Right kidney (tissue), 1 donor: ENCODE measurements at regions not wholly inside any gene's neighbourhood (a gene's known extent, or its start where the extent isn't known, plus 50 kb on each side); places are given as distances from the start of the nearest gene placed in this dataset.

Experiments
- DNase-seq: peaks from one replicate; pipeline ENCODE4 v3.0.0-alpha.2; 2016

DNA sequence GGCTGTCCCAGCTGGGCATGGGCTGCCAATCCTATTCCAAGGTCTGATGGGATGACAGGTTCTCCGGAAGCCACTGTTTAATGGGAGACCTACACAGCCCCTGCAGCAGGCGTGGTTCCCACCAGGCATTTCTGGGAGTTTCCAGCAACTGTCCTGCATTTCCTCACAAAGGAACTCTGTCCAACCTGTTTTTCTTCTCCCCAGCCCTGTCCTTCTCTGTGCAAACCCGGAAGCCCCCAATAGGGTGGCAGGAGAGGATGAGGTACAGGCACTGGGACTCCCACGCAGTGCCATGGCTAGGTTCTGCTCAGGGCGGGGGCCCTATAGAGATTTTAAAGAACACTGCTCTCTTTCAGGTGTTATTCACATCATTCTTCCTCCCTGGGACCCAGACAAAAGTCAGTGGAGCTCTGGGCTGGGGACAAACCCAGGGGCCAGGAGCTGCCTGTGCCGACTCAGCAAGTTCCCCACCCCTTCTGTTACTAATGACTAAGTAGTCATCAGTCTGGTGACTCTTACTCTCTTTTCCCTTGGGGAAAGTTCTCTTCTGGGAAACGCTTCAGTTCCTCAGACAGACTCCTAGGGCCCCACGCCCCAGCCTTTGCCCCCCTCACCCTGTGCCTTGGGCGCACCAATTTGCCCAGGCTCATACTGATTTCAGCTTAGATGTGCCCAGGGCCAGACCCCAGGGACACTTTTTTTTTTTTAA is 97.7 kb downstream of the CD47 start:
- DNase-seq = no peak

DNA sequence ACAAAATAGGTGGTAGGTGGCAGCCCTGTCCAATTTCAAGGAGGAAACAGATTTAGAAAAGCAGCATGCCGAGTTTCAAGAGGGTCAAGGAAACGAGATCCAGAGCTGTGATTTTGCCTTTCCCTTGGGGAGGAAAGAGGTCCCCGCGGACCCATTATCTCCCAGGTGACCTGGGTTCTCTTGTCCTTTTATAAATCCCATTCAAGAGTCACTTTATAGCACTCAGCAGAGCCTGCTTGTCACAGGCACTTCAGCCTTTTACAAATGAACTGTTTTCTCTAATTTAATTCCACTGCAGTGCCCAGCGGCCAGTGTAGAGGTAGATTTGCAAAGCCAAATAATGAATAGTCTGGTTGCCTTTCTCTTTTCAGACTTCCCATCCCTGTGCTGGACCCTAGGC is 99.9 kb downstream of the CD47 start:
- no peak for DNase-seq

DNA sequence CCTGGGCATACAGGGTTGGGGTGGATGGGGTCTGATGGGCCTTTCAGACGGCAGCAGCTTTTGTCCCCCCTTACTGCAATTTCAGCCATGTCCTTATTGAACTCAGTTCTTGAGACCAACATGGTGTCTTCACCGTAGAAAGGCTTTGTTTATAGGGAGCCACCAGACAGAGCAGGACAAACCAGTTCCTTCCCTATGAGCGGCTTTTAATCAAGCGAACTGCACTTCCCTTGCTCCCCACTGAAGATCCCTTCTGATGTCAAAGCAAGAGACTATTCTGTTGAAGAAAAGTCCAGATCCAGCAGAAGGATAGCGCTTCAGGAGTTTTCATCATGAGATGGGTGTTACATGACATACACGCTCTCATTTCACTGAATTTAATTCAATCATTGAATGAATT is 100.4 kb downstream of the CD47 start:
- DNase-seq = no peak

DNA sequence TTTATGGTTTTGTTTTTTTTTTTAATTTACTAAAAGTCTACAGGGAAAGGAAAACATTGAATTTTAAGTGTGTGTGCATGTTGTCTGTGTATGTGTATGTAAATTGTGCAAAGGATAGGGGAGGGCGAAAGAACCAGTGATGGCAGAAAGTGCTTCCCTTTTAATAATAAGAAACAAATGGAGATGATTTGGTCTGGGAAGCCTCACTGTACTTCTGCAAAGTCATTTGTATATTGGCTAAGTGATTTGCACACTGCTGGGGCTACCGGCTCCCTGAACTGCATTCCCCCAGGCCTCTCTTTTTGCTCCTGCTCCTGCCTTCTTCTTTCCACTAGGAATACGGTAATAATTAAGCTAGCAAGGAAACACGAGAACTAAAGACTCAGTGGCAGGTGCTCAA is 101.2 kb downstream of the CD47 start:
- DNase-seq = no peak

DNA sequence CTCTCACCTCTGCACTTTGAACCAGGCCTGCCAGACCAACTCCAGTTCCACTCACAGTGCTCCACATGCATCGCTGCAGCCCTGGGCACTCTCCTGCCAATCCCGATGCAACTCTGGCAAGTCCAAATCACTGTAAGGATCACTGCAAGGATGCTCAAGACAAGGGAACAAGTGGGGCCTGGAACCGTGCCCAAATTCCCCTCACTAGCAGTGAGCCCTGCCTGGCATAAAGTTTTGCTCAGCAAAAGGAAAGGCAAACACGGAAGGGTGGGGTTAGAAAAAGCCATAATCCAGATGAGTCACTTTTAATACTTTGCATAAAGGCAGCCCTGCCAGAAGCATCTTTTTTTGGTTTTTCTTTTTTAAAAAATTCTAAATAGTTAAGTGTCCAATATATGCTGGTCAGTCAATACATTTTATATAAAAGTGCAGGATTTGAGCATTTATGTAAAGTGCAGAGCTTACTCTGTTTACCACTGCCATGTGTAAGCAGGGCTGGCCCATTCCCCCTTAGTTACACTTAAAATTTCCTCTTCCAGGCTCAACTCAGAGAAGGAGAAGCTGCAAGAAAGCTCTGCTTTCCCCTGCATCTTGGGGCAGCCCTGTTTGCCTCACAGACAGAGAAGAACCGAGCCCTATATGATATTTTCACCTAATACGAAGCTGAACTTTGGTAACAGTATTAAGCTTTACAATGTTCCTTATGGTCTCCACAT is 102.2 kb downstream of the CD47 start:
- DNase-seq = no peak

DNA sequence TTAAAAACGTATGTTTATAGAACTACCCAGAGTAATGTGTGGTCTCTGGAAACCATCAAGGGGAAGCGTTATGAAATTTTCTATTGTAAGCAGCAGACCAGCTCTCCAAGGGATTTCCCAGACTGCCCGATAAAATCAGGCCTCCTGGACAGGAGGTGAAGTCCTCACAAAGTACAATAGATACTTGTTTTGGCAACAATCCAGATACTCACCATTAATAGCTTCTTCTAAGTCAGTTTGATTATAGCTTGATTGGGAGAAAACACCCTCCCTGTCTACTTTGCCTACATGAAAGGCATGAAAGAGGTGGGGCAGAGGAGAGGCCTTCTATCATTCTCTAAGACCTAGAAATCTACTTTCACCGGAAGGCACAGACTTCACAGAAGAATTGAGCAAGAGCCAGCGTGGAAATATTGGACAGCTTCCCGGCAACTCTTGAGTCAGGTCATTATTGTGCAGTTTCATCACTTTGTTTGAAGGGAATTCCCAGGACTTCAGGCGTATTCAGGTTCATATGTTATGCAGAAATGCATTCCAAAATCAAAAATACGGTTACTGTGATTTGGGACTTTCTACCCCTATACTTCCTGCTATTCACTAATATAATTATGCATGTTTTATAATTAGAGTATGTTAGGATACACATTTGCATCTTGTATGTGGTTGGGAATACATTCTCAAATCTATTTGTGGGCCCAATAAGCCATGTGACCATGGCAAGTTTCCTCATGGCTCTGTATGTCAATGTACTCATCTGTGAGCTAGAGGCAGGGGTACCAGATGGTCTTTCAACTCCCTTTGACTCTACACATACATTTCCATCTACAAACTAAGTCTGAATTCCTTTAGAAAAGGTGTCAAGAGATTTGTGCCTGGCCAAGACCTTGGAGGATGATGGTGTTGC is 103.5 kb downstream of the CD47 start:
- DNase-seq = no peak

DNA sequence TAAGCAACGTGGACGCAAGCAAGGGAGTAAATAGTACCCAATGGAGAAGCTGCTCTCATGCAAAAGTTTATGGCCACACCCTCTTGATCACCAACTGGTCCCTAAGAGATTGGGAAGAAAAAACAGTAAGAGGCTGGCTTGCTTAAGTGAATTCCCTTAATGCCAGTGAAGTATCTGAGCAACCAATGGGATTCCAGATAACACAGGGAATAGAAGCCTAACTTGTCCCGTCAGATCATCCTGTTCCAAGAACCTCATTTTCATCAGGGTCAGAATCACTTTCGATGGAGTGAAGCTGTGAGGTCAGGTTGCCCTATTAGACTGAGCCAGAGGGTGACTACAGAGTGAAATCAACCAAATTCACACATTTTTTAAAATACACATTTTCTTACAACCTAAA is 104.3 kb downstream of the CD47 start:
- no peak for DNase-seq

DNA sequence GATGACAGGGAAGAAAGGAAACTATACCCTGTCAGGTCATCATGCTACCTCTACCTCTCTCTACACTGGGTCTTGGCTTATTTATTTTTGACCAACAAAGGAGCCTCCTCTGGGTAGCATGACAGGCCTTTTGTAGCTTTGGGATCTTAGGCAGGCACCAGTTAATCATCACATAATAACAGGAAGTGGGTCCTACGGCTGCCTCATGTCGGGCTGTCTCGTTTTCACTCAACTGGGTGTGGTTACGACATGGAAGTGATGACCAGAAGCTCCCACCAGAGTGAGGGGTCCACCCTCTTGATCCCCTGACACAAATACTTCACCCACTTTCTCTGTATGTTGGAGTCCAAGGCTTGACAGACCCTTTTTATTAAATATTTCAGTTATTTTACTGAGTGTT is 105.3 kb downstream of the CD47 start:
- DNase-seq = no peak

DNA sequence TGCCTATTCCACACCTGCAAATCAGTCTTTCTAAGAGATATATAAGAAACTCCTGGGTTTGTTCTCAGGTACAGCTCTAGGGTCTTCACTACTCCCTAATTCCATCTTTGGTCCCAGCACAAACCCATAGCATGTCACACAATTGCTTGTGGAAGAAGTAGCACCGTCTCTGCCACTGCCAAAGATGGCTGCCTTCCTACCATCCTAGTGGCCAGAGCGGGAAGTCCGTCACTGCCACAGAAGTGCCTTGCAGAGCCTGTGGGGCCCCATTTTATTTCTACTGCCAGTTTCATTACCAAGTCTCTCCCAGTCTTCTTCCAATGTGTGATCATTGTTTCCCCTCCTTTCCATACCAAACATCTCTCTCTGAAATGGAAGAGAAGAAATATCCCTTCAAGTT is 107.6 kb downstream of the CD47 start:
- no peak for DNase-seq

DNA sequence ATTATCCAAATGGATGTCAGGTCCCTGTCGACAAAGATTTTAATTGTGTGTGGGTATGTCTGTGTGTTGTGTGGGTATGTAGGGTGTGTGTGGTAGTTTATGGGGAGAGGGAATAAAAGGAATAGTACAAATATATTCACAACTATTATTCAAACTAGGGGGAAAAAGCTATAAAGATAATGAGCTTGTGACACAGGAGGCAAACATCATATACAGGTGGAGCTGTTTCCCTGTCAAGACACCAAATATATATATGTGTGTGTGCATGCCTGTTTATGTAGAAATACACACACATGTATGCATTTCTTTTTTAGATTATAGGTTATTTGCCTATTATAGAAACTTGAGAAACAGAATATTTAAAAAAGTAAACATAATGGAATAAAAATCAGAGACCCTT is 108.7 kb downstream of the CD47 start:
- DNase-seq = no peak

DNA sequence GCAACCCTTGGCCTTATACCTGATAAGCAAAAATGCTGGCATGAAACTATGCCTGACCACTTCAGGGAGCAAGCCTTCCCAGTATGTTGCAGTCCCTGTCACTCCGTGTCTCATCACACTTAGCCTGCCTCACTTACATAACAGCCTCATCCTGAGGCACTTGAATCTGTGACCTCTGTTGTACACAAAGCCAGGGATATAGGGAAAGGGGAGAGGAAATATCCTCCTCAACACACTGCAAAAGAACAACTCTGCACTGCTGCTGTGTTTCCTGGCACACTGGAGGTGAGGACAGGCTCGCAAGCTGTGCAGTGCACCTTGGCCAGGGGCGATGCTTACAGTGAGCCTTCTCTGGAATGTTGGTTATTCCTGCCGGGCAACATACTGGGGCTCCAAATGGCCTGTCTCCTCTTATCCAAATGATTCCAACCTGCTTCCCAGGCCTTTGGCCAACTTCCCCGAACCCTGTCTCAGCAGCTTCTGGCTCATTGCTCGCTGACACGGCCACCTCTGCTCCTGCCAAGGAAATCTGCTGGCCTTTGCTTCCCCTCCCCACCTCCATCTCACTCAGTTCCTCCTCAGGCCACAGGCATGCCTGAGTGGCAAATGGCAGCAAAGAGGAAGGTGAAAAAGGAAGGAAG is 109.2 kb downstream of the CD47 start:
- peak; percentile 19 for DNase-seq

DNA sequence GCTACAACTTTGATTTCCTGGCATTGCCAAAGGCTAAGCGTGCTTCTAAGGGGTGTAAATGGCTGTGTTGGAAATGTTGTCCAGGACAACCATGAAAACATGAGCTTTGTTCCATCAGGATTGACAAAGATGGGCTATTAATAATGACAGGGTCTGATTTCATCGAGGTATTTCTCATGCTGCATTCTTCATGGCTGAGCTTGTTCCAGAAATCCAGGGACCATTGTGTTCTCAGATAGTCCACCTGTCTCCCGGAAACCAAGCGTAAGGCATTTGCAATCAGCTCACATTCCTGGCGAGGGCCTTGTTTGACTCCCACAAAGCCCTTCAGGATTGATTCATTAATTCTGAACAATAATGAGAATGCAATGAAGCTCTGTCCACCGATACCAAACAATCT is 111.3 kb downstream of the CD47 start:
- DNase-seq = no peak

DNA sequence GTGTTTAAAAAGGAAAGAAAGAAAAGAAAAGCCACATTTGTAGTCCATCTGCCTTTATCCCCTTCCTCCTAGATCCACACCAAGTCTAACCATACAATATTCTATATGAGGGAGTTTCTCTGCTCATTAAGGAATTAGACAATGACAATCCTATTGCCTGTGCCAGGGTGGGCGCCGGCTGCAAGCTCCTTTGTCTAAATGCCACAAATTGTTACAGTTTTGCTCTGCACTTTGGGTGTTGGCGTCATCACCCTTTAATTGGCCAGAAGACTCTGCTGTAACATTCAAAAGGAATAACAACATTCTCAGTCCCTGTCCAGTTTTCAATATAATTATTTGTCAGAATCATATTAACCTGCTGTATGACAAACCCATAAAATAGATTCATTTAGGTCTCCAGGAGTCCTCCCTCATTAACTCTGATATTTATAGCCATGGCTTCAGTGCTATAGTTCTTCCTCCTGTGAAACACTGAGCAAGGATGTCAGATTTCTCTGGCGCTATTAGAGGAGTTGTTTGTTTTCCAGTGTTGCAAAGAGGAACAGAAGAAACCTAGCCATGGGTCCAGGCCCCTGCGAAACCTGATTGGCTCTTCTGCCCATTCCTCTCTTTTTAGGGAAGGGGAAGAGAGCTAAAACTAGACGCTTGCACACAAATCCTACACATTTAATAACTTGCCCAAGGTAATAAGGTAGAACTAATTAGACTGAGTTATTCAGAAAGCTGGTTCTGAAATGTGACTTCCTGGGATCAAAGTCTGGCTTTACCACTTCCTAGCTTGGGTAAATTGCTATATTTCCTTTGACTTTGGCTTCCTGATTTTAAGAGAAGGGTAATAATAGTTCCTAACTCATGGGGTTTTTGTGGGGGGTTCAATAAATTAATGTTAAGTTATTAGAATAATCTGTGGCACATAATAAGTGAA is 112.4 kb downstream of the CD47 start:
- peak; percentile 29 for DNase-seq

DNA sequence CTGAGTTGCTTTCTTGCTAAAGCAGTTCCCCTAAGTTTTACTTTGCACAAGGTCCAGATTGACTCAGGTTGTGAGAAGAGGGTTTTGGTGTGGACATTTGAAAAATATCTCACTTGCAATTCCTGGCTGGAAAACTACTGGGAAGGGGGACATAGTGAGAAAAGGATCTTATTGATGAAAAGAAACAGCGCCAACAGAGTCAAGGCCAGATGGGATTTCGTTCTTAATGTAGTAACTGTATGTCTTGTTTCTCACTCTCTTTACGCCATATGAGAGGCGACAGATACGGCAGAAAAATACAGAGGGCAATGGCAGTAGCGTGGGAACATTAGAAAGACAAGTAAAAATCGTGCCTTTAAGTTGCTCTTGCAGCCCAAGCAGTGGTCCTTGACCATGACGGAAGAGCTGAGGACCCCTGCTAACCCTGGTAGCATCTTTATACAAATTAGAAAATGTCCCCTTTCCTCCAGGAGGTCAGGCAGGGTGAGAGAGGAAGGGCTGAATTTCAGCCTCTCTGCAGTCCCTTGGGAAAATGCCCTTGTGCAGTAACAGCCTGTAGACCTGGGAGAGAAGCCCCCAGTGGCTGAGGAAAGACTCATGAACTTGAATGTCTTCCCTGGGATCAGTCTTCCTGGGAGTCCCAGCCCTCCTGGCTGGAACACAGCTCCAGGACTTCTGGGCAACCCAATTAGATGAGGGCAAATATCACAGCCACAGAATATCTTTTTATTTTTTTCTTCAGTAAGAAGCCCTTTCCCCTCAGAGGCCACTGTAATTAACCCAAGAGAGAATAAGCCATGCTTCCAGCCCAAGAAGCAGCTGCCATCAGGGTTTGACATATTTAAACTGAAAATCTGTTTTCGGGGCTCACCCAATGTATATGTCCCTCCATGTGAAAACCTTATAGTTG is 113.4 kb downstream of the CD47 start:
- DNase-seq = no peak

DNA sequence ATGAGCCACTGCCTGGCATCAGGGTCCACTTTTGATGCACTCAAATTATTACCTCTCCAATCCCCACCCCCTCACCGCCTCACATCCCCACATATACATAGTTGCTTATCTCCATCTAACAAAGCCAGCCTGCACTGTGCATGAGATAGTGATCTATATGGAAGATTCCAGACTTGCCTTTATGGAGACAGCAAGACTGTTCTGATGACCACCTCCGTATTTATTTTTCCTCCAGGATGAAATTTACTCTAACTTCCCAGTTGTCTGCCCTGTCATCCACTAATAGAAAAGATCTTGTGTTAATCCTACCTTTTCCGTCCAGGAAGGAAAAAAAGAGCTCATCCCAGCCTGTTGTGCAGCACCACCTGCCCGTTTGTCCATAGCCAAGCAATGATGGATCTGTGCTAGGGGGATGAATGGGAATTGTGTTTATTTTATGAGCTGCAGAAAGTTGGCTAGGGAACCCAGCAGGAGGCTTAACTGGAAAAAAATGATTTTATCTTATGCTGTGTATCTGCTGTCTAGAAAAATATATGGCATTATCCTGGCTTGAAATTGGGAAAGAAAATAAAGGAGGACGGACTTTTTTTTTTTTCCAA is 114.5 kb downstream of the CD47 start:
- no peak for DNase-seq

DNA sequence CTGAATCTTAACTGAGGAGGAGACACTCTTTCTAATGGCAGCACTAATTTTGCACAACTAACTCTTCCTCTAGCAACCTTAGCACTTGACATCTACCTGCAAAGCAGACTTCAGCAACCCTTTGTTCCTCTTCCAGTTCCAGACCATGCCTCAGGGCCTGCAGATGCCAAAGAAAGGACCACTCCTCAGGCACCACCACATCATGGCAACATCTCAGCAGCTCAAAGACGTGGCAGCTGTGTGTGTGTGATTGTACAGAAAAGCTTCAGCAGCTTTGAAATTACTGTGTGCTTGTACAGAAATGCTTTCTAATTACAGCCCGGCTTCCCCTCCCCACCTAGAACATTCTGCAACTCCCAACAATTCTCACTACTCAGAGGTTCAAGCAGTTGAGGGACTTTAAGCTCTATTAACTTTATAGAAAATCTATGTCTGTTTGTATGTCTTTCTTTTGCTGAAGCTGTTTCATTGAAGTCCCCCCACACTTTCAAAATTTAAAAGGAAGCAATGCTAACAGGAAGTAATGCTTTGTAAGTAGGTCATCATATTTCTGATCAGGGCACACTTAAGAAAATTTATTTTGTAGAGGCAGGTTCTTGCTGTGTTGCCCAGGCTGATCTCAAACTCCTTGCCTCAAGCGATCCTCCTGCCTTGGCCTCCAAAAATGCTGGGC is 115.2 kb downstream of the CD47 start:
- no peak for DNase-seq

DNA sequence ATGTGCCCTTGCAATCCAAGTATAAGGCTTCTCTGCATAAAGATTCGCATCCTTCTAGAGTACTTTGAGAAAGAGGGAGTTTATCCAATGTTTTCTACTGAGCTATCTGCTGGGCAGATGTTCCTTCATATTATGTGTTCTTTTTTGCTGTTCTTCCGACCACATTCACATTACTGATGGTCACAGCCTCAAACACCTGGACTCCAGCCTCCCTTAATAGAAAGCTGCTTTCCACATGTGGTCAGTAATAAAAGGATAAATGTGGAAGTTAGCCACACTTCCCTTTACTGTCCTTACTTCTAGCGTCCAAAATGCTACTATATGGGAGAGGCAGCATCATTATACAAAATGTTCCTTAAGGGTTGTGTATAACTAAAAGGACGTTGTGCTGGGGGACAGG is 116.9 kb downstream of the CD47 start:
- DNase-seq = no peak

DNA sequence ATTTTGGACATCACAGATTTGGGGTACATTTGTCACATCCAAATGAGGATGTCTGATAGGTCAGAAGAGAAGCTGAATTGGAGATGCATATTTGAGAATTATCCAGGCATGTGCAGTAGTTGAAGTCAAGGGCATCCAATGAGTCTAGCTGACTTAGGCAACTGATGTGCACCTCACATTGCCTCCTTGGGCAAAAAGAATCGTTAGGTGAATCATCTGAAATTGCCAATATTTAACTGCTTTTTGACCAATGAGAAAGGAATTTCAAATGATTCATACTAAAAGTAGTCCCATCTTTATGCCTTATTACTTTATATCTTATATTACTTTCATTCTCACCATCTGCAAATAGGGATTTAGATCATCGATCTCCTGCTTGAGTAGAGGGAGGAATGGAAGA is 117.7 kb downstream of the CD47 start:
- DNase-seq = no peak

DNA sequence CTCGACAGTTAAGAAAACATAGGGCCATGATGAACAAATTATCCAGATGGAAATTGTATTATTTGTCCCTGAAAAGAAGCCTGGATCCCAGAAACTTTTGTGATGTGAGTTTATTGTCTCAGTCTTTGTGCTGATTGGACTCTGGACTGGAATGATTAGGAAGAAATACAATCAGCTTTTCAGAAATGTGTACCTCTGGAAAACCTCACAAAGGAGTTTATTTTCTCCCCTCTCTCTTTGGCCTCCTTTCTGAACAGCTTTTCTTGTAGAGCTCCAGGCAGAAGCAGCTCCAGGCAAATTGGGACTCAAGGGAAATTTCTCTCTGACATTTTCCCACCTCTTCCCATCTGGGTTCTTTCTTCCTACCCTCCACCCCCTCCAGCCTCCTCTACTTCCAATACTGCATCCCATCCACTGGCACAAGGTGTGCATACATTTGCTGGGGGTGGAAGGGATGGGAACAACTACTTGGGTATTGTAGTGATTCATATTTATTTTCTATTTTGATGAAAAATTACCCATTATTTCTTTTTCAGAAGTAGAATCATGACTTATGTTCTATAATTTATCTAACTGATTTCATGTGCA is 119.7 kb downstream of the CD47 start:
- DNase-seq = no peak
